ACC112 (cell line): ENCODE measurements at regions not wholly inside any gene's neighbourhood (a gene's known extent, or its start where the extent isn't known, plus 50 kb on each side); places are given as distances from the start of the nearest gene placed in this dataset.
"Not testable (repeated sequence)": the region's sequence is repeated elsewhere in the genome, so short reads cannot be mapped to it uniquely, and the experiment has no call there.

Experiments
- H2AFZ ChIP-seq: fragments of 200-600 bp; sonication (generic); one replicate; pipeline ENCODE4 v1.6.0; 2017; ENCODE audit warnings: antibody characterized with exemption, low read length; ENCODE audit not compliant: unreplicated experiment
- H3K27ac ChIP-seq: fragments of 200-600 bp; sonication (generic); 2 replicates; pipeline ENCODE4 v1.5.1; 2014; ENCODE audit warnings: low read depth, mild to moderate bottlenecking, antibody characterized with exemption, low read length, moderate library complexity
- H3K27me3 ChIP-seq: fragments of 200-600 bp; sonication (generic); 2 replicates; pipeline ENCODE4 v1.6.1; 2014; ENCODE audit warnings: mild to moderate bottlenecking, antibody characterized with exemption, low read length, moderate library complexity, mixed read lengths; ENCODE audit not compliant: insufficient read depth
- H3K36me3 ChIP-seq: fragments of 200-600 bp; sonication (generic); 2 replicates; pipeline ENCODE4 v1.6.1; 2016; ENCODE audit warnings: mild to moderate bottlenecking, antibody characterized with exemption, low read length, moderate library complexity, mixed read lengths; ENCODE audit not compliant: insufficient read depth
- H3K4me1 ChIP-seq: fragments of 200-600 bp; sonication (generic); one replicate; pipeline ENCODE4 v1.6.1; 2016; ENCODE audit warnings: low read length, mixed read lengths; ENCODE audit not compliant: insufficient read depth, unreplicated experiment, control insufficient read depth
- H3K4me3 ChIP-seq: fragments of 200-600 bp; sonication (generic); 2 replicates; pipeline ENCODE4 v1.5.1; 2014; ENCODE audit warnings: mild to moderate bottlenecking, low read depth, low read length
- H3K79me2 ChIP-seq: fragments of 200-600 bp; sonication (generic); one replicate; pipeline ENCODE4 v1.6.0; 2016; ENCODE audit warnings: low read length; ENCODE audit not compliant: control insufficient read depth, unreplicated experiment, insufficient read depth

GRCh38 chr3:20546636-20547035, 360.6 kb upstream of the SGO1 start:
- no peak overlapping the region; the same call in 1 of the 2 replicates for H3K27ac ChIP-seq
- peaks cover 6% of the 10 kb centered on the region for H3K4me1 ChIP-seq
- no peaks in the 10 kb centered on the region for H3K36me3 ChIP-seq
- no peaks in the 10 kb centered on the region for H3K79me2 ChIP-seq
- no peak overlapping the region for H3K4me3 ChIP-seq
- H3K27me3 ChIP-seq = no peaks in the 10 kb centered on the region
- peak overlapping the region; percentile 47 for H2AFZ ChIP-seq

GRCh38 chr3:20543535-20544226, 357.7 kb upstream of the SGO1 start:
- Histone ChIP-seq H3K27me3 (no peaks in the 10 kb centered on the region), H3K4me1 (peaks cover 6% of the 10 kb centered on the region), H3K79me2 (no peaks in the 10 kb centered on the region), H3K27ac (no peak overlapping the region), H3K4me3 (no peak overlapping the region), H3K36me3 (no peaks in the 10 kb centered on the region), H2AFZ (no peak overlapping the region)

- H3K27ac ChIP-seq = no peak overlapping the region
- no peaks in the 10 kb centered on the region for H3K79me2 ChIP-seq
- H3K4me1 ChIP-seq = no peaks in the 10 kb centered on the region
- H3K27me3 ChIP-seq = no peaks in the 10 kb centered on the region
- no peak overlapping the region for H3K4me3 ChIP-seq
- no peak overlapping the region for H2AFZ ChIP-seq
- no peaks in the 10 kb centered on the region for H3K36me3 ChIP-seq
Observed at GRCh38 chr3:20540066-20540465, 354.1 kb upstream of the SGO1 start.

- Histone ChIP-seq H3K4me1 (no peaks in the 10 kb centered on the region), H3K4me3 (no peak overlapping the region), H3K36me3 (no peaks in the 10 kb centered on the region), H3K27me3 (no peaks in the 10 kb centered on the region), H2AFZ (no peak overlapping the region), H3K27ac (no peak overlapping the region), H3K79me2 (no peaks in the 10 kb centered on the region)
Observed at GRCh38 chr3:20539666-20540065, 353.7 kb upstream of the SGO1 start.

- H3K79me2 ChIP-seq = no peaks in the 10 kb centered on the region
- H3K27me3 ChIP-seq = no peaks in the 10 kb centered on the region
- H3K36me3 ChIP-seq = no peaks in the 10 kb centered on the region
- H2AFZ ChIP-seq = no peak overlapping the region
- H3K4me1 ChIP-seq = no peaks in the 10 kb centered on the region
- no peak overlapping the region for H3K4me3 ChIP-seq
- H3K27ac ChIP-seq = no peak overlapping the region
Observed at GRCh38 chr3:20537234-20537633, 351.2 kb upstream of the SGO1 start.

GRCh38 chr3:20529911-20530310, 343.9 kb upstream of the SGO1 start:
- H3K27ac ChIP-seq = no peak overlapping the region
- no peaks in the 10 kb centered on the region for H3K27me3 ChIP-seq
- no peak overlapping the region for H3K4me3 ChIP-seq
- no peaks in the 10 kb centered on the region for H3K79me2 ChIP-seq
- H2AFZ ChIP-seq = no peak overlapping the region
- H3K4me1 ChIP-seq = no peaks in the 10 kb centered on the region
- H3K36me3 ChIP-seq = no peaks in the 10 kb centered on the region

- Histone ChIP-seq H3K27ac (no peak overlapping the region), H3K4me1 (no peaks in the 10 kb centered on the region), H3K27me3 (no peaks in the 10 kb centered on the region), H2AFZ (no peak overlapping the region), H3K79me2 (no peaks in the 10 kb centered on the region), H3K36me3 (no peaks in the 10 kb centered on the region), H3K4me3 (no peak overlapping the region)
Observed at GRCh38 chr3:20528180-20528770, 342.3 kb upstream of the SGO1 start.

GRCh38 chr3:20527368-20527767, 341.4 kb upstream of the SGO1 start:
- H3K27ac ChIP-seq = no peak overlapping the region
- no peak overlapping the region for H3K4me3 ChIP-seq
- H3K36me3 ChIP-seq = no peaks in the 10 kb centered on the region
- no peak overlapping the region for H2AFZ ChIP-seq
- no peaks in the 10 kb centered on the region for H3K79me2 ChIP-seq
- no peaks in the 10 kb centered on the region for H3K4me1 ChIP-seq
- H3K27me3 ChIP-seq = no peaks in the 10 kb centered on the region

- Histone ChIP-seq H2AFZ (no peak overlapping the region), H3K4me3 (no peak overlapping the region), H3K4me1 (no peaks in the 10 kb centered on the region), H3K27me3 (no peaks in the 10 kb centered on the region), H3K27ac (no peak overlapping the region), H3K36me3 (no peaks in the 10 kb centered on the region), H3K79me2 (no peaks in the 10 kb centered on the region)
Observed at GRCh38 chr3:20524328-20524727, 338.3 kb upstream of the SGO1 start.

GRCh38 chr3:20523293-20523692, 337.3 kb upstream of the SGO1 start:
- Histone ChIP-seq H3K27me3 (no peaks in the 10 kb centered on the region), H3K79me2 (no peaks in the 10 kb centered on the region), H3K27ac (no peak overlapping the region), H3K4me1 (no peaks in the 10 kb centered on the region), H2AFZ (no peak overlapping the region), H3K4me3 (no peak overlapping the region), H3K36me3 (no peaks in the 10 kb centered on the region)

GRCh38 chr3:20517316-20517715, 331.3 kb upstream of the SGO1 start:
- not testable (repeated sequence) for H3K27ac ChIP-seq, H3K4me1 ChIP-seq, H3K27me3 ChIP-seq, H3K4me3 ChIP-seq, H3K79me2 ChIP-seq, H3K36me3 ChIP-seq, H2AFZ ChIP-seq
